ENCODE measurements at regions not wholly inside any gene's neighbourhood (a gene's known extent, or its start where the extent isn't known, plus 50 kb on each side); places are given as distances from the start of the nearest gene placed in this dataset.

GRCh38 chr3:87836026-87836425, 222.8 kb downstream of the CGGBP1 start:
- no peak for TF ChIP-seq EZH2 (IDR thresholded peaks at IDR 0.05; ENCODE audit: low read length)
- TF ChIP-seq CTCF (optimal IDR thresholded peaks at IDR 0.05 in 1 of 3, IDR thresholded peaks at IDR 0.05 in 1 of 3, conservative IDR thresholded peaks at IDR 0.05 in 1 of 3; ENCODE audit: extremely low read depth in 1 of 3, insufficient read depth in 2 of 3, low read length in 3 of 3), result no peak
- dilution Hi-C loops (cut with MboI; ENCODE audit: extremely low pct_ligation_motif_present, low sequenced_read_pairs), result no loop called here
- Histone ChIP-seq H3K9ac (ENCODE audit: control insufficient read depth, extremely low read depth, insufficient read depth, low read length) (no peak overlapping the region), H2AFZ (ENCODE audit: control insufficient read depth, low read length) (no peak overlapping the region), H3K9me1 (ENCODE audit: control insufficient read depth, extremely low read depth, insufficient read depth, low read length) (no peaks in the 10 kb centered on the region), H4K20me1 (ENCODE audit: control insufficient read depth, extremely low read depth, insufficient read depth, low read length) (no peaks in the 10 kb centered on the region), H3K27me3 (ENCODE audit: control insufficient read depth, extremely low read depth, insufficient read depth, low read length) (no peaks in the 10 kb centered on the region), H3K79me2 (ENCODE audit: control insufficient read depth, insufficient read depth, low read length) (no peaks in the 10 kb centered on the region), H3K4me2 (ENCODE audit: control insufficient read depth, extremely low read depth, insufficient read depth, low read depth, low read length) (no peak overlapping the region), H3K4me1 (ENCODE audit: control insufficient read depth, extremely low read depth, insufficient read depth, low read length) (no peaks in the 10 kb centered on the region), H3K9me3 (ENCODE audit: control insufficient read depth, low read depth, low read length) (no peaks in the 10 kb centered on the region), H3K36me3 (ENCODE audit: control insufficient read depth in 2 of 2, extremely low read depth in 1 of 2, insufficient read depth in 2 of 2, low read length in 2 of 2) (no peaks in the 10 kb centered on the region), H3K4me3 (ENCODE audit: control insufficient read depth in 2 of 3, extremely low read depth in 1 of 3, insufficient read depth in 2 of 3, low read depth in 1 of 3, low read length in 3 of 3) (no peak overlapping the region), H3K27ac (ENCODE audit: control insufficient read depth, insufficient read depth, low read length) (no peak overlapping the region)
- FAIRE-seq (no peak), DNase-seq (ENCODE audit: low read depth, low spot score) (no peak)

- dilution Hi-C loops (cut with MboI; ENCODE audit: extremely low pct_ligation_motif_present, low sequenced_read_pairs), result no loop called here
- H3K4me3 ChIP-seq (ENCODE audit: control insufficient read depth in 2 of 3, extremely low read depth in 1 of 3, insufficient read depth in 2 of 3, low read depth in 1 of 3, low read length in 3 of 3), result no peak overlapping the region
- no peak overlapping the region for H3K9ac ChIP-seq (ENCODE audit: control insufficient read depth, extremely low read depth, insufficient read depth, low read length)
- DNase-seq (ENCODE audit: low read depth, low spot score), result no peak
- H3K4me2 ChIP-seq (ENCODE audit: control insufficient read depth, extremely low read depth, insufficient read depth, low read depth, low read length), result no peak overlapping the region
- no peak for TF ChIP-seq CTCF (optimal IDR thresholded peaks at IDR 0.05 in 1 of 3, IDR thresholded peaks at IDR 0.05 in 1 of 3, conservative IDR thresholded peaks at IDR 0.05 in 1 of 3; ENCODE audit: extremely low read depth in 1 of 3, insufficient read depth in 2 of 3, low read length in 3 of 3)
- TF ChIP-seq EZH2 (IDR thresholded peaks at IDR 0.05; ENCODE audit: low read length), result no peak
- H2AFZ ChIP-seq (ENCODE audit: control insufficient read depth, low read length), result no peak overlapping the region
- FAIRE-seq, result no peak
- H3K27ac ChIP-seq (ENCODE audit: control insufficient read depth, insufficient read depth, low read length), result no peak overlapping the region
- no peaks in the 10 kb centered on the region for H4K20me1 ChIP-seq (ENCODE audit: control insufficient read depth, extremely low read depth, insufficient read depth, low read length)
- no peaks in the 10 kb centered on the region for H3K9me1 ChIP-seq (ENCODE audit: control insufficient read depth, extremely low read depth, insufficient read depth, low read length)
- H3K79me2 ChIP-seq (ENCODE audit: control insufficient read depth, insufficient read depth, low read length), result no peaks in the 10 kb centered on the region
- H3K9me3 ChIP-seq (ENCODE audit: control insufficient read depth, low read depth, low read length), result no peaks in the 10 kb centered on the region
- no peaks in the 10 kb centered on the region for H3K27me3 ChIP-seq (ENCODE audit: control insufficient read depth, extremely low read depth, insufficient read depth, low read length)
- no peaks in the 10 kb centered on the region for H3K36me3 ChIP-seq (ENCODE audit: control insufficient read depth in 2 of 2, extremely low read depth in 1 of 2, insufficient read depth in 2 of 2, low read length in 2 of 2)
- H3K4me1 ChIP-seq (ENCODE audit: control insufficient read depth, extremely low read depth, insufficient read depth, low read length), result no peaks in the 10 kb centered on the region
Measured at GRCh38 chr3:87835236-87835635, 223.6 kb downstream of the CGGBP1 start.

Measured in keratinocyte (primary cell).